ENCODE measurements at regions not wholly inside any gene's neighbourhood (a gene's known extent, or its start where the extent isn't known, plus 50 kb on each side); places are given as distances from the start of the nearest gene placed in this dataset.
A peak's percentile ranks its signal among the peaks of the same experiment; 100 is the strongest.

DNA sequence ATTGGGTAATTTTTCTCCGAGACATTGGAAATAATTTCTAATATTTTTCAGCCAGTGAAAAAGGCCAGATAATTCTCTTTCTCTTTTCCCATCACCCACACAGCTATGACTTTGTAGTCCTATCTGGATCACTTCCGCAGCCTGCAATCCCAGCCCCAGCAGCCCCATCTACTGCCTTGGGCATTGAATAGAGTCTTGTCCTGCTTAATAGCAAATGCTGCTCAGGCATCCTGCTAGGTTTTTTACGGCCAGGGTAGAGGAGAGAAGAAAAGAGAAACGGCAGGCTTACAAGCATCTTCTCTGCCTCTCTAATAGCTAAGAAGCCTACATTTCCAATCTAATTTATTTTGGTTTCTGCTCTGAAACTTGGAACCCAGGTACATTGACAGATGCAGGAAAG, 154.3 kb upstream of the B3GAT1 start:
- Mint-ChIP-seq H3K9me3 (no peaks in the 10 kb centered on the region), H3K4me1 (no peaks in the 10 kb centered on the region), H3K36me3 (no peaks in the 10 kb centered on the region), H3K27ac (no peak overlapping the region), H3K4me3 (no peak overlapping the region), H3K27me3 (no peaks in the 10 kb centered on the region)
- ATAC-seq, result no peak

- Mint-ChIP-seq H3K36me3 (no peaks in the 10 kb centered on the region), H3K27me3 (no peaks in the 10 kb centered on the region), H3K4me1 (no peaks in the 10 kb centered on the region), H3K27ac (no peak overlapping the region), H3K4me3 (no peak overlapping the region), H3K9me3 (no peaks in the 10 kb centered on the region)
- no peak for ATAC-seq
Measured at GRCh38 chr11:134565343-134565891, 153.4 kb upstream of the B3GAT1 start.

DNA sequence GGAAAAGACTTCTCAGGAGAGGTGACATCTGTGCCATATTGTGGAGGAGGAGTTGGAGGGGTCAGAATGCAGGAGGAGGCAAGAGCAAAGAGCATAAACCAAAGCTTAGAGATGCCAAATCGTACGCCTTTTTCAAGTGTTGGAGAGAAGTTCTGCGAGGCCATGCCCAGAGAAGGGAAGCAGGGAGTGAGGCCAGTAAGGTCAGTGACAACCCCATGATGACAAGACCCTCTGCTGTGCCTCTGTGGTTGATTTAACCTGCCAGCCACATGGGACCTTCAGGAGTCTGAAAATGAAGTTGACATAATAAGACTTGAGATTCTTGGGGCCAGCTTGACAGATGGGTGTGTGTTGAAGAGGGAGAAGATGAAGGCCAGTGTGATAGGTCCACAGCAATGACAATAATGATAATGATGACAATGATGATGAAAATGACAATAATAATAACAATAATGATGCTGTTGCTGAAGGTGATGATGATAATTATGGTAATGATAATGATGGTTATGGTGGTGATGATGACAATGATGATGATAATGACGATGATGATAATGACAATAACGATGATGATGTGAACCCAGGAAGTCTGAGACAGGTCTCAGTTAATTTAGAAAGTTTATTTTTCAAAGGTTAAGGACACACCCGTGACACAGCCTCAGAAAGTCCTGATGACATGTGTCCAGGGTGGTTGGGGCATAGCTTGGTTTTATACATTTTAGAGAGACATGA, 152.6 kb upstream of the B3GAT1 start:
- Mint-ChIP-seq H3K9me3 (no peaks in the 10 kb centered on the region), H3K27ac (no peak overlapping the region), H3K4me3 (no peak overlapping the region), H3K27me3 (no peaks in the 10 kb centered on the region), H3K36me3 (no peaks in the 10 kb centered on the region), H3K4me1 (peaks cover 8% of the 10 kb centered on the region)
- ATAC-seq, result no peak

DNA sequence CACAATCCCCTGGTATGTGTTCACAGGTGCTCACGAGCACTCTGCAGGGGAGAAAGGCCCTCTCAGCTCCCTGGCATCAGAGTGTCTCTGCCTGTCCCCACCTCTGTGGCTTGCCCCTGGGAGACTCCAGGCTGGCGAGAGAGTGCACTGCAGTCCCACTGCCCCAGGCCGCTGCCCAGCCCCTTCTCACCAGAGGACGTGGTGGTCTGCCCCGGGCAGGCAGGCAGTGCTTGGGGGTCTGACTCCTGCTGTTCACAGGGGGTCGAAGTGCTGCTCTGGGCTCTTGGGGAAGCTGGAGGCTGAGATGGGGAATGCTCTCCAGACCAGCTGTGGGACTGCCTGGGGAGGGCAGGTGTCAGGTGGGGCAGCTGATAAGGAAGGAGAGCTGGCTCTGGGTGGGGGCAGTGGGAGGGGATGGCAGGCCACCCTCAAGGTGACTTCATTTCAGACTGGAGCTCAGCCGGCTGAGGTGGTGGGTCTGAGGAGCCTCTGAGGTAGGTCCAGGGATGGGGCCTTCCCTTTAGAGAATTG, 151.0 kb upstream of the B3GAT1 start:
- no peak for ATAC-seq
- Mint-ChIP-seq H3K27ac (no peak overlapping the region), H3K4me3 (no peak overlapping the region), H3K9me3 (no peaks in the 10 kb centered on the region), H3K27me3 (peaks cover 6% of the 10 kb centered on the region), H3K4me1 (peaks cover 13% of the 10 kb centered on the region), H3K36me3 (no peaks in the 10 kb centered on the region)

- Mint-ChIP-seq H3K27ac (no peak overlapping the region), H3K4me1 (peaks cover 13% of the 10 kb centered on the region), H3K27me3 (peaks cover 14% of the 10 kb centered on the region), H3K36me3 (no peaks in the 10 kb centered on the region), H3K4me3 (no peak overlapping the region), H3K9me3 (no peaks in the 10 kb centered on the region)
- no peak for ATAC-seq
Measured at GRCh38 chr11:134562196-134562595, 150.2 kb upstream of the B3GAT1 start.

DNA sequence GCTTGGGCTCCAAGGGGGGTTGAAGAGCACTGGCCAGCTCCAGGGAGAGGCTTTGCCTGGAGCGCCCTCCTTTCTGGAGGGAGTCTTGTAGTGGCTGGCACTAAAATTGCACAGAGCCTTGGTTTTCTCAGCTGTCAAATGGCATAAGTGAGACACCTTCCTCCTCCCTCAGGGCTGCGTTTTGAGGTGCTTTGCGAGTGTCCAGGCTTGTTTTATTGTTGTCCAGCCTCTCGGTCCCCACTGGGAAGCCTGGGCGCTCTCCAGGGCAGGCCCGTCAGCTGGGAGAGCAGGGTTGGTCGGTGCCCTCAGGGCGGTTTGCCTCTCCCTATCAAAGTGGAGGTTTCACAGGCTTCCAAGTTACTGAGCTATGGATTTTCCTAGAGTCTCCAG, 149.3 kb upstream of the B3GAT1 start:
- Mint-ChIP-seq H3K4me1 (peaks cover 13% of the 10 kb centered on the region), H3K36me3 (no peaks in the 10 kb centered on the region), H3K4me3 (no peak overlapping the region), H3K27me3 (peaks cover 14% of the 10 kb centered on the region), H3K9me3 (no peaks in the 10 kb centered on the region), H3K27ac (no peak overlapping the region)
- ATAC-seq, result no peak

DNA sequence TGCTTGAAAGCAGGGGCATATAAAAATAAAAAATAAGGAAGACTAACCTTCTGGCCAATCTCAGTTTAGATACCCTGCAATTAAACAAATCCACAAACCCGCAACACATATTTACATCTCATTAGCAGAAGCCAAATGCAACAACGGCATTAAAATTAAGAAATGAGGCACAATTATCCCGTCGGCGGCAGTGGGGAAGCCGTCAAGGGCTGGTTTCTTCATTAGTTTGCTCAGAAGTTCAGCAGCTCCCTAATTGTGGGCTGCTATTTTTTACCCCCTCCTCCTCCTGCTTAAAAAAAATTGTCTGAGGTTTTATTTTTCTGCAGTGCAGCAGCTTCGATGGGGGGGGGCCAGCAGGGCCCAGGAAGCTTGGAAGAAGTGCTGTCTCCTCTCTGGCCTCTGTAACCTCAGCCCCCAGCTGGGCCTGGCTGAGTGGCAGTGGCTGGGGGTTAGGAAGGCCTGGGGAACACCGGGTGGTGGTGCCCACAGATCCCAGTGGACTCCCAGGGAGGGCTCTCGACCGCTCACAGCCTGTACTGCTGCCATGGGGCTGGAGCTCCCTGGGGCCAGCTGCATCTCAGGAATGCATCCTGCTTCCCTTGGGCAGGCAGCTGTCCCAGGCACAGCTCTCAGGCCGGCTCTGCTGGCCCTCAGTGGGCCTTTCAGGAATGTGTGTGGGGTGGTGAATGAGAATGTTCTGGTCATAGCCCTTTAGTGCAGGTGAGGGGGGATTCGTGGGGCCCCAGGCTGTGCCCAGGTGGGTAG, 148.7 kb upstream of the B3GAT1 start:
- Mint-ChIP-seq H3K27ac (no peak overlapping the region), H3K4me1 (peaks cover 13% of the 10 kb centered on the region), H3K27me3 (peaks cover 14% of the 10 kb centered on the region), H3K4me3 (no peak overlapping the region), H3K36me3 (no peaks in the 10 kb centered on the region), H3K9me3 (no peaks in the 10 kb centered on the region)
- no peak for ATAC-seq

- peaks cover 13% of the 10 kb centered on the region for H3K4me1 Mint-ChIP-seq
- peaks cover 14% of the 10 kb centered on the region for H3K27me3 Mint-ChIP-seq
- H3K9me3 Mint-ChIP-seq, result no peaks in the 10 kb centered on the region
- peak; percentile 28 for ATAC-seq
- H3K27ac Mint-ChIP-seq, result no peak overlapping the region
- H3K36me3 Mint-ChIP-seq, result no peaks in the 10 kb centered on the region
- no peak overlapping the region for H3K4me3 Mint-ChIP-seq
Measured at GRCh38 chr11:134560066-134560465, 148.0 kb upstream of the B3GAT1 start.

DNA sequence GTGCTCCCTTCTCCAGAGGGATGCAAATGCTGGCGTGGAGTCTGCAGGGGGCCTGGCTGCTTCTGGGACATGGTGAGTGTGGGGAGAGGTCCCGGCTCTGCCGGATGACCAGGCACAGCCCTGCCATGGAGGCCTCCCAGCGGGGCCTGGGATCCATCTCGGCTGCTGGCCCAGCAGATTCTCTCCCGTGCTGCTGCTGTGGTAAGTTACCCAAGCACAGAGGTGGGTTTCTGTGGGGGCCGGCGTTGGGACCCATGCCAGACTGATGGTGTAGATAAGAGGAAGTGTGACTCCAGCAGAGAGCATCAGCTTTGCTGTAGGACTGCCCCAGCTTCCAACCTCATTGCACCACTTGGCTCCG, 147.5 kb upstream of the B3GAT1 start:
- peak; percentile 57 for ATAC-seq
- Mint-ChIP-seq H3K36me3 (no peaks in the 10 kb centered on the region), H3K4me3 (no peak overlapping the region), H3K27ac (no peak overlapping the region), H3K27me3 (peaks cover 14% of the 10 kb centered on the region), H3K9me3 (no peaks in the 10 kb centered on the region), H3K4me1 (peaks cover 13% of the 10 kb centered on the region)

DNA sequence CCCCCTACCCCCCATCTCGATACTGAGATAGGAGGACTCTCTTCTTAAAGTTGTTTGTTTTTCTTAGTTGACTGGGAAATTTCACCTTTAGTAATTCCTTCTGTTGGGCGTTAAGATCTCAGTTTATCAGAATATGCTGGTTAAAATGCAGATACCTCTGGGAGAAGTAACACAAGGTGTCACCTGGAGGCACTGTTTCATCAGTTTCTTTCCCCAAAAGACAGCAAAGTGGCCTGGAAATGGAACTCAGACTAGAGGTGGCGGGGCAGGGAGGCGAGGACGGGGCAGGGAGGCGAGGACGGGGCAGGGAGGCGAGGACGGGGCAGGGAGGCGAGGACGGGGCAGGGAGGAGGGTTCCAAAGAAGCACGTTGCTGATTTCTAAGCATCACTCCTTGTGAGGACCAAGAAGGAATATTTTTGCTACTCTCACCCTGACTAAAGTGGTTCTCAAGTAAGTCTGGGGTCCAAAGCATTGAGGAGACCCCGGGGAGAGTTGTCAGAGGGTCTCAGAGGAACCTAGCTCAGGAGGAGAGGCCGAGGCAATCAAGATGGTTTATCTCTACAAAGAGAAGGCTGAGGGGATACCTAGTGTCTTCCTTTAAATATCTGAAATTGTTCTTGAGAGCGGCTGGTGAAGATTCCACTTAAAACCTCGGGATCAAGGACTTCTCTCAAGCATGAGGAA, 147.0 kb upstream of the B3GAT1 start:
- H3K4me1 Mint-ChIP-seq, result peaks cover 13% of the 10 kb centered on the region
- no peak for ATAC-seq
- H3K27ac Mint-ChIP-seq, result no peak overlapping the region
- no peak overlapping the region for H3K4me3 Mint-ChIP-seq
- no peaks in the 10 kb centered on the region for H3K36me3 Mint-ChIP-seq
- no peaks in the 10 kb centered on the region for H3K9me3 Mint-ChIP-seq
- peaks cover 14% of the 10 kb centered on the region for H3K27me3 Mint-ChIP-seq

DNA sequence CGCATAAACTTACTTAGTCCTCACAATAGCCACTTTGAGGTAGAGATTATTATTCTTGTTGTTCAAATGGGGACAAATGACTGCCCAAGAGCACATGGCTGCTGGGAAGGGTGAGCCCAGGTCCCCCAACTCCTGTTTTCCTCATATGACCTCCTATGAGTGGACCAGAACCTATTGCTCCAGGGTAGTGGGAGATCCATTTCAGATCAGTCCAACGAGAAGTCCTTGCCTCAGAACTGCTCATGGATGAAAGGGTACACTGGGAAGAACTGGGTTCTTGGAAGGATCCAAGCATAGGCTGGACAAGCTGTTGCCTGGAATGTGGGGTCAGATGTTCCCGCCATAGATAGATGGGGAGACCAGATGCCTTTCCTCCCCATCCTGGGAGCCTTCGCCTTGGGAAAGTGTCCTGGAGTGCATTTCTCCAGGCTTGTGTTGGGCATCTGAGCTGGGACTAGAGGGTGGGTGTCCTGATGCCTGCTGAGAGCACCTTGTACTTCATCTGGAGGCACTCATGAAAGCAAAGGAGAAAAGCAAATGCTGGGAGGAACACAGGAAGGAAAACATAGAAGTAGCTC, 146.3 kb upstream of the B3GAT1 start:
- Mint-ChIP-seq H3K4me1 (peaks cover 13% of the 10 kb centered on the region), H3K9me3 (no peaks in the 10 kb centered on the region), H3K27me3 (peaks cover 14% of the 10 kb centered on the region), H3K27ac (no peak overlapping the region), H3K4me3 (no peak overlapping the region), H3K36me3 (no peaks in the 10 kb centered on the region)
- no peak for ATAC-seq

DNA sequence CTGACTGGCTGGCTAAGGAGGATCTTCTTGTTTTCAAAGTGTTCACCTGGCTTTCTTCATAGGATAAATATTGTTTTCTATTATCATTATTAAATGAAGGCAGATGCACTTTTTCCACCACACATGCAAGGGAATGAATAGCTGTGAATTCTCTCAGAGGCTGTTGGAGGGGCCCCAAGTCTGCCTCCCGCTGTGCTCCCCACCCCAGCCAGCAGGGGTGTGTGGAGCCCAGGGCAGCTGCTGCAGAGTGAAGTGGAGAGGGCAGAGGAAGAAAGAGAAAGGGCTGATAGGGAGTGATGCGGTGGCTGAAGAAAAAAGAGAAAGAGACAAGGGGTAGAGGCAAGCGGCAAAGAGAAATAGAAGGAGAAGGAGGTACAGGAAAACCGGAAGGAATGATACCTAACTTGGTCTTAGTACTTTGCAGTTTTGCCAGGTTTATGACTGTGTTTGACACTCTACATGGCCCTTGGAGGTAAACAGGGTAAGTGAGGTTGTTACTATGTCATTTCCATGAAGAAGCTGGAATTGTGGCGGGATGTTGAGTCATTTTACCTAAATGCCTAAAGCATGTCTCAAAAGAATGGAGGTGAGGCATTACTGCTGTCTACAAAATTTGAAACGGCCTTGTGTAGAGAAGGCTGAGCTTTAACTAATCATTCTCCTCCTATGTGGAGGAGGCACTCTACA, 145.7 kb upstream of the B3GAT1 start:
- H3K4me3 Mint-ChIP-seq, result no peak overlapping the region
- no peaks in the 10 kb centered on the region for H3K9me3 Mint-ChIP-seq
- peaks cover 13% of the 10 kb centered on the region for H3K4me1 Mint-ChIP-seq
- no peak overlapping the region for H3K27ac Mint-ChIP-seq
- peaks cover 14% of the 10 kb centered on the region for H3K27me3 Mint-ChIP-seq
- ATAC-seq, result no peak
- H3K36me3 Mint-ChIP-seq, result no peaks in the 10 kb centered on the region

DNA sequence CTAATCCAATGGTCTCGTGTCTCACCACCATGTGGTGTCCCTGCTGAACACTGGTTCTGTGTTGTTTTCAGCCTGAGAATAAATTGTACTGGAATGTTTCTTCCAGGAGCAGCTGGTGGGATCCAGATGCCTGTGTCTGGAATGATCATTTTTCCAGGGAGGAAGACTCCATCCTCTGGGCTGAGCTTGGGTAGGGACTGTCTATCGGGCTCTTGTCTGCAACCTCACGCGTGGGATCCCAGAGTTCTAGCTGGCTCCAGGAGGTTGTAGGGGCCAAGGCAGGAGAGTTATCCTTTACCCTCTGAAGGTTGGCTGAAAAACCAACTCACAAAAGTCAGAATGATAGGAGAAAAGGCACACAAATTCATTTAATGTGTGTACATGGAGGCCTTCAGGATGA, 144.1 kb upstream of the B3GAT1 start:
- H3K27ac Mint-ChIP-seq, result no peak overlapping the region
- H3K4me1 Mint-ChIP-seq, result peaks cover 13% of the 10 kb centered on the region
- H3K4me3 Mint-ChIP-seq, result no peak overlapping the region
- H3K9me3 Mint-ChIP-seq, result no peaks in the 10 kb centered on the region
- peaks cover 14% of the 10 kb centered on the region for H3K27me3 Mint-ChIP-seq
- H3K36me3 Mint-ChIP-seq, result no peaks in the 10 kb centered on the region
- no peak for ATAC-seq

GRCh38 chr11:134555510-134555909, 143.5 kb upstream of the B3GAT1 start:
- no peak for ATAC-seq
- H3K36me3 Mint-ChIP-seq, result no peaks in the 10 kb centered on the region
- H3K4me3 Mint-ChIP-seq, result no peak overlapping the region
- no peak overlapping the region for H3K27ac Mint-ChIP-seq
- peaks cover 13% of the 10 kb centered on the region for H3K4me1 Mint-ChIP-seq
- H3K9me3 Mint-ChIP-seq, result no peaks in the 10 kb centered on the region
- H3K27me3 Mint-ChIP-seq, result peaks cover 14% of the 10 kb centered on the region

- H3K36me3 Mint-ChIP-seq, result no peaks in the 10 kb centered on the region
- H3K27me3 Mint-ChIP-seq, result peaks cover 14% of the 10 kb centered on the region
- no peak for ATAC-seq
- peaks cover 7% of the 10 kb centered on the region for H3K4me1 Mint-ChIP-seq
- H3K4me3 Mint-ChIP-seq, result no peak overlapping the region
- peaks cover 2% of the 10 kb centered on the region for H3K9me3 Mint-ChIP-seq
- H3K27ac Mint-ChIP-seq, result no peak overlapping the region
Measured at GRCh38 chr11:134554861-134555260, 142.8 kb upstream of the B3GAT1 start.

All from stimulated activated memory B cell treated with anti-CD40 and anti-IgM and Interleukin-4, amounts not matched to agents 10 μg/mL and 1 μg/mL and 100 μg/mL, for 72 hours (primary cell).